ENCODE measurements at regions not wholly inside any gene's neighbourhood (a gene's known extent, or its start where the extent isn't known, plus 50 kb on each side); places are given as distances from the start of the nearest gene placed in this dataset.

DNA sequence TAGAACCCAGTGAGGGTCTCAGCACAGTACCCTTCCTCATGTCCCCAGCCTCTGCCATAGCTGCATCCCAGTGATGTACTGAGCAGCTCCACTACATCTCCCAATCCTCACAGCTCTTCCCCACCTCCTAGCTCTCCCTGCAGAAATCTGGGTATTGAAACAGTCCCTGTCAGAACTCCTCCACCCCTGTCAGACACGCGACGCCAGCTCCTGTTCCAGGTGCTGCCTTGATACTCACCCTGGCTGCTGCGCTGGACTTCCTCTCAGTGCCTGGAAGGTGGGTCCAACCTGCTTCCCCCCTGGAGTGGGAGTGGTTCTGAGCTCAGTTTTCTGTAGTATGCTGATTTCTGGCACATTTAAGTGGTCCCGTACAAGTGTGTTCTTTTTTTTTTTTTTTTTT is 160.9 kb upstream of the SLCO3A1 start:
- FAIRE-seq, result no peak

DNA sequence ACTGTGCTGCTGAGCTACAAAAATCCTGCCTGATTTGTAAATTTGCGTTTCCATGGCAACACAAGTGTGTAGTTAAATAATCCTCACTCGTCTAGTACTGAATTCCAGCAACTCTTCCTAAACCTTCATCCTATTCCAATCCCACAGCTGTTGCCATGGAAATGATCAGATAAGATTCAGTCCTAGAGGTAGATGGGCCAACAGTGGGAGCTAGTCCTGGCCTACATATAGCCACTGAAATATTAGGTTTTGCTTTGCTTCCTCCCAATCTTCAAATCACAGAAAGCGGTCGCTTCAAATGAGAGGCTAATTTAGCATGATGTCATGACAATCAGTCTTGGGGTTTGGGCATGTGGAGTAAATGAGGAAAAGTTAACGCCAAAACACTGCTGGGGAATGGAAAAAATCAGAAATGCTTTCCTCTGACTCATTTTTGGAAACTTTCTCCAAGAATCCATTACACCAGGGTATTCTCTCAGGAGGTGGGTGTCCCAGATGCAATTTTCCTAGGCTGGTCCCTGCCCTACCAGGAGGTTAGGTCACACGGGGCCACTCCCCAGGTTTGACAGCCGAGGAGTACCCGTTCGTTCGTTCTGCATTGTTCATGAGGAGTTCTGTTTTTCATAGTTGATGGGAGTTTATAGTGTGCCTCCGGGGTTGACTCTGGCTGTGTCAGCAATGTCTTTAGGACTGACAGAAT is 159.2 kb upstream of the SLCO3A1 start:
- FAIRE-seq, result no peak

DNA sequence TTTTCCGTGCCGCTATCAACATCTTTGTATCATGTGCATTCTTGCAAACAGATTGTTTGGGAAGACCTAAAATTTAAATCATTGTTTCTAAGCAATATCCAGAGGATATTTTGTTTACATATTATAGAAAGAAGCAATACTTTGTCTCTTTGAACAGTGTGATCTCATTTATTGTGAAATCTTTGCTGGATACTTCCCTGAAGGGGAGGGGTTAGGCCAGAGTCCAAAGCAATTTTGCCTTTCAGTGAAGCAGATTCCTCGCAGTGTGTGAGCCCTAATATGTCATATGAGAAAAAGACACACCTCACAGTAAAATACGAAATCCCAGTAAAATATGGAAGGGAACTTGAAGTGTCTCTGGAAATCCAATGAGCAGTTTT is 158.7 kb upstream of the SLCO3A1 start:
- FAIRE-seq, result no peak

DNA sequence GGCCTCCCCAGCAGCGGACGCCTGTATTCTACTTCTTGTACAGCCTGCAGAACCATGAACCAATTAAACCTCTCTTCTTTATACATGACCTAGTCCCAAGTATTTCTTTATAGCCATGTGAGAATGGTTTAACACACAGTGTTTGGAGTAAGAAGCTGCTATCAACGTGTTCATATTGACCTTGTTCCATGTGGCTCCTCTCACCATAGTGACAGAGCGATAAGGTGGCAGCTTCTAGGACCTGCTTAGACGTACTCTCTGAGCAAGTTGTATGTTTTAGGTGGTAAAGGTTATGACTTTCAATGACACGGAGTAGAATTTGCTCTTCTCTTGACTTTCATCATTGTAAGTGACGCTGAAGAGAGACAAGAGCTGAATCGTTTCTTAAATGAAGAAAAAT is 157.7 kb upstream of the SLCO3A1 start:
- FAIRE-seq, result no peak

DNA sequence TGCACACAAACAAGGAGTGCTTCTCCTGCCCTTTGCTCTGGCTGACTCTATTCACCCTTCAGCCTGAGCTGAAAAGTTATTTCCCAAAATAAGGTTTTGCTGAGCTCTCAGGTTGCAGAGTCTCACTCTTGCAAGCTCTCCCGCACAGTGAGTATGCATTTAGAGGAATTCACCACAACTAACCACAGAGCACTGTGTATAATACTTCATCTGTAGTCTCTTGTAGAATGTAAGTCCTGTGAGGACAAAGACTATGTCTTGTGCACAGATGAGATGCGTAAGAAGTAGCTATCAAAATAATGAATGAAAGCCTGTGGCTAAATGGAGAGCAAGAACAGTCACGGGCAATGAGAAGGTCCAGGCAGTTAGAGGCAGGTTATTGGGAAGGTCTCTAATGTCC is 156.5 kb upstream of the SLCO3A1 start:
- FAIRE-seq, result no peak

DNA sequence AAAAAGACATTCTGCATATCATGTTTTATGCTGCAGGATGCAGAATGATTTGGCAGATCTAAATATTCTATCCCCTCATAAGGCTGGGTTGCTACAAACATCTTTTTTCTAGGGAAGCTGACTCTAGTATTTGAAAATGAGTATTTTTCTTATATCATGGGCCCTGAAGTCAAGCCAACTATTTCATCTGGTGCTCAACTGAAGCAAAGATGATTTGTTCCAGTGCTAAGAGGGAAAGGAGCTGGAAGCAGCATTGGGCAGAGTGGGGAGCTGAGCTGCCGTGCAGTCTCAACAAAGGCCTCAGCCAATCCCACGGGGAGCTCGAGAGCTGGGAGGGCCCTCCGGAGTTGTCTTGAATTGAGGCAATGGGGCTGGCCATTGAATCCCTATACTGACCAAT is 155.3 kb upstream of the SLCO3A1 start:
- no peak for FAIRE-seq

DNA sequence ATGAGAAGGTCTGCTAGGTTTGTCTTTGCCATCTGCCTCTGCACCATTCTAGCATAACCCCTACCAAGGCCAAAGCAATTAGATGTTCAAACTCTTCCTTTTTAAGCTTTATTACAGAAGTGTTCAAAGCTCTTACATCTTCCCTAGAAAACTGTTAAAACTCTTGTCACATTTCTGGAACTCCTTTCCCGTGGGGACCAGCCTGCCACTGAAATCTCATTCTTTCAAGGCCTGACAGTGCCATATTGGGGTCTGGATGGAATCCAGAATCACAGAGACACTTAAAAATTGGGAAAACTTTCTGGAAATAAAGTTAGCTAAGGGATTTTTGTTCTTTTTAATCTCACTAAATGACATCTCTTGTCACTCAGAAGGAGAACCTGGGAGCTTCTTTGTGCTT is 153.8 kb upstream of the SLCO3A1 start:
- FAIRE-seq, result no peak

DNA sequence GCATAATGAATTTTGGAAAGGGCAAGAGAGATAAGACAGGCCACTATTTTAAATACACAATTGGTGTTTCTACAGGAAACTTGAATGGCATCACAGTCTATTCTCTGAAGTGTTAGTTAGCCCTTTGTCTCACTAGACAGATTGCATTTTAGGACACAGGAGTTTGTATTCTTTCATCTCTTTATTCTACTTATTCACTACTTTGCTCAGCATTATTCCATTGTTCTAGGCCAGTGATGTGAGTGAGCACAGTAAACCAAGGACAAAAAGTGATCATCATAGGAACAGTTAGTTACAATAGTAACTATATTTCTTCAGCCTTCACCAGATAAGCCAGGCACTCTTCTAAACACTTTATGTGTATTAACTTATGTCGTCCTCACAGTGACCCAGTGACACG is 150.2 kb upstream of the SLCO3A1 start:
- FAIRE-seq, result no peak

DNA sequence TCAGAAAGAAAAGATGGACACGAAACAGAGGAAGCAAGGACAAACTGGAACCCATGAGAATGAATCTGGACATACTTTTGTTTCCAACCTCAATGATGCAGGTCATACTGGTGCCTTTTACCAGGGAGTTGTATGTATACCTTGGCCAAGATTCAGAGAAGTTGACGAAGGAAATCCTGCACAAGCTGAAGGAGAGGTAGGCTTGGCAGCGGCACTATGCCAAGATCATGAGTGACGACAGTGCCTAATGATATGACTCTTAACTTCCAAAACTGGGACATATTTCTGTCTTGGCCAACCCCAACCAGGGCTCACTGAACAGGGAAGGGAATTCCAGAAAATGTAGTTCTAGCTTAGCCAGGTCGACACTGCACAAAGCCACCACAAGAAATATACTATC is 149.2 kb upstream of the SLCO3A1 start:
- no peak for FAIRE-seq

DNA sequence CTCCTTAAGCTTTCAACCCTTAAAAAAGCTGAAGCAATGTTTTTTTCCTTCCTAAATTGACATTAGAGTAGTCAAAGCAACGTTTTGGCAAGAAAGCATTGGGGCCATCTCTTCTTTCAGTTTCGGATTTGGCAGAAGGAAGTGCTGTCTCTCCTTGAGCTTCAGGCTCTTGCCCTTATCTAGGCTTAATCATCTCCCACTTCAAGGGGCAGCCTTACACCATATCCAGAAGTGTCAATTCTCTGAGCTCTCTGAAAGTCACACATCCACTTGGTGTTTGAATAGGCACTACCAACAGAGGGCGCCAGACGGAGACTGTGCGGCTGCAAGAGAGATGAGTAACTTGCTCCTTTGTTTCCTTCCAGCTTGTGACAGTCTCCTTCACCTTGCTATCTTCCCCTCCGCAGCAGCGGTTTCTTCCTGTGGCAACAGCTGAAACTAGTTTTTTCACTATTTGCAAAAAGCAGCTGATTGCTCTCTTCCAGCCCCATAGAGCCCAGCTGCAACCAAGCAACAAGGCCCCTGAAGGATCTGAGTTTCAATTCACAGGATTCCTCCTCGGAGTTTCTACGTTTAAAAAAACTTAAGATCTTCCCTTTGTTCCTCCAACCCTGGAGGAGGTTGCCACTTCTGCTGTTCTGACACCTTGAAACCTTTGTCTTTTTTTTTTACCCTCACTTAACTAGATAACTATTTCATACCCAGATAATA is 147.0 kb upstream of the SLCO3A1 start:
- FAIRE-seq, result no peak

DNA sequence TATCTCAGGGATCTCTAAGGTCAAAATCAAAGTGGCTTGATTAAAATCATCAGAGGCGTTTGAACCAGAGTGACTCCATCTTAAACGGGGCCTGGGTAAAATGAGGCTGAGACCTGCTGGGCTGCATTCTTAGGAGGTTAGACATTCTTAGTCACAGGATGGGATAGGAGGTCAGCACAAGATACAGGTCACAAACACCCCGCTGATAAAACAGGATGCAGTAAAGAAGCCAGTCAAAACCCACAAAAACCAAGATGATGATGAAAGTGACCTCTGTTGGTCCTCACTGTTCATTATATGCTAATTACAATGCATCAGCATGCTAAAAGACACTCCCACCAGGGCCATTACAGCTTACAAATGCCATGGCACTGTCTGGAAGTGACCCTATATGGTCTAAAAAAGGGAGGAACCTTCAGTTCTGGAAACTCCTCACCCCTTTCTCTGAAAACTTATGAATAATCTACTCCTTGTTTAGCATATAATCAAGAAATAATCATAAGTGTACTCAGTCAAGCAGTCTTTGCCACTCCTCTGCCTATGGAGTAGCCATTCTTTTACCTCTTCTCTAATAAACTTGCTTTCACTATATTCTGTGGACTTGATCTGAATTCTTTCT is 143.3 kb upstream of the SLCO3A1 start:
- FAIRE-seq, result no peak

DNA sequence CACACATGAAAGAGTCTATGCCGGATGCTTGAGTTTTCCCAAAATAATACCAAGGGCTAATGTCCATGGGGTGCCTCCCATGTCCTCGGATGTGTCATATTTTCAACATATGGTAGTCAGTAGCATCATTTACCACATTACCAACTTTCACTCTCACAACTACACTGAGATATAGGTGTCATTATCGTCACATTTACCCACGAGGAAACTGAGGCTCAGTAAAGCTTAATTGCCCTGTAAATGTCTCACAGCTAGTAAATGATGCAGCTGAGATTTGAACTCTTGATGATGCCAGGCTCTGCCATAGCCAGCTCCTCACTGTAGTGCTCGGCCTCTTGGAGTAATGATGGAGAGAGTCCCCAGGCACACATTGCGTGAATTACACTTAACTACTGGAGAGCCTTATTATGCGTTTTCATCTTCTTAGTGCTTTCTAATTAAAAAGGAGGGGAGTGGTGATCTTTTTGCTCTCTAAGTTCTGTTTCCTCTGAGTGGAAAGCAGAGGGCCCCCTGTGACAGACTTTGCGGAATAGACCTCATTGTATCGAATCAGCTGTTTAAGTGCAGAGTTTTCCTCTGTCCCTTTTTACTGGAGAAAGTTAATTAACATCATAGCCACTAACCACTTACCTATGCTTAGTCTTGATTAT is 142.0 kb upstream of the SLCO3A1 start:
- FAIRE-seq, result no peak

DNA sequence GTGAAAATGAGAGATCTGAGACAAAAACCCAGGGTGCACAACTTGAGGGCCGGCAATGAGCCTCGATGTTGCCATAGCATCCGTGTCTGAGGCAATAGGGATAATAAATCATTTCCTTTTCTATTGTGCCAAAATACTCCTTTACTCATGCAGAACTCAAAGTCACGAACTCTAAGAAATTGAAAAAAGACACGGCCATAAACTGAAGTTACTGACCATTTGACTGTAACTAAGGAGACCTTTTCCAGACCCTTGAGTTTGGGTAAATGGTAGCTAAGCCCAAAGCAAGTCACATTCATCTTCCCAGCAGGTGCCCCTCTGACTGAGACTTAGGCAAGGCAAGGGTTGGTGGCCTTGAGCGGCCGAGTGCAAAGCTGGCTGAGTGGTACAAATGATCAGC is 141.2 kb upstream of the SLCO3A1 start:
- FAIRE-seq, result no peak

DNA sequence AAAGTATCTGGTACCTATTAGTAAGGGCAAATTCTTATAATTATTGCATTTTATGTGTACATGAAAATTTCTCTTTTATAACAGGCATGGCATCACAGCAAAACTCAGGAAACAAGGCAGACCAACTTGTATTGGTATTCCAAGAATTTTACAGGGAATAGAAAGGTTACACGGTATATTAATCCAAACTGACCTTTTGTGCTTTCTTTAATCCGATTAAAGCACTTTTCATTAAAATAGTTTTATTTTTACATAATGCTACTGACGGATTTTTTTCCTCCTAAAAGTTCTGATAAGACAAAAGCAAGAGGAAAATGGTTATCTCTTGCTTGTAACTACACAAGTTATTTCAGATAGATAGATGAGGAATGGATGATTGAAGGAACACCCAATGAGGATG is 137.0 kb upstream of the SLCO3A1 start:
- no peak for FAIRE-seq

DNA sequence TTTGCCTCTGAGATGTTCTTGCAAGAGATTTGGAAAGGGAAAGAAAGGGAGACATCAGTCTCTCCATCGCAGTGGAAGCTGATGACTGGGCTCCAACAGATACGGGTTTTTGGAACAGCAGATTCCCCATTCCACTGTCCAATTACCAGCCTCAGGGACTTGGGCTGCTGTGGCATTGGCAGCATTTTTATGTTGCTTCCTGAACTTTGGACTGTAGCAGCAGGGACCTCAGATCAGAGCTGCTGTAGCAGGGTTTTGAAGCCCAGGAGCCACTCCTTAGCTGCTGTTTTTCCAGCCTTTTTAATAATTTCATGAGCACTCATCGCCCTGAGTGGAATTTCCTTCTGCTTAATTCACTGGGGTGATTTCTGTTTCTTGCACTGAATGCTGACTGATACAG is 135.7 kb upstream of the SLCO3A1 start:
- no peak for FAIRE-seq

DNA sequence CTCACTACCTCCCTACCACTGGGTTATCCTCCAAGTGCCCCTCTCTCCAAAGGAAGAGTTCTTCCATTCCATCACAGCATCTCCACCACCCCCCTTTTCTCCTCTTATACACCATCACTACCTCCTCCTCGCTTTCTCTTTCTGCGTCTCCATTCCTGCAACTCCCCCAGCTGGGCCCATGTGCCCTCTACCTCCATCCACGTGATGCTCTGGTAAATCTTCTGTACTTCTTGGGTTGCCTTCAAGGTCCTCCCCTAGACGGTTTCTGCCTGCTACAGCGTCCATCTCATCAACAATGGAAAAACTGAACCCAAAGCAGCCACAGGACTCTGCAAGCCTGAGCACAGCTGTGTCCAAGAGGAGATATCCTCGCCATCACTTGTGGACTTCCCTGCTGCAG is 129.5 kb upstream of the SLCO3A1 start:
- FAIRE-seq, result no peak

DNA sequence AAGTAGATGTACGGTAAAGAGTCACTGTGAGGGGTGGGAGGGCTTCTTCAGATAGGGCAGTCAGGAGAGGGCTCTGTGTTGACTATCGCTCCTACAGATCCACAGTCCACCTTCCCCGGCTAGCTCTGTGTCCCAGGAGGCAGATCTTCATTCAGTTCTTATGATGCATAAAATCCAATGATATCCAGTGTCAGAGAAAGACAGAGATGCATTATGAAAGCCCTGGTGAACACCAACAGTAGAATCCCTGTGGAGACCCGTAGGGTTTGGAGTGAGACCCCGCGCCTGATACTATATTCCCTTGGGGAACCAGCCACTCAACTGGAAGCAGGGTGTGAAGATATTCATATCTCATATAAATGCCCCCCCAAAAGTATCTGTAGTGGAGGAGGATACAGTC is 119.8 kb upstream of the SLCO3A1 start:
- FAIRE-seq, result no peak

DNA sequence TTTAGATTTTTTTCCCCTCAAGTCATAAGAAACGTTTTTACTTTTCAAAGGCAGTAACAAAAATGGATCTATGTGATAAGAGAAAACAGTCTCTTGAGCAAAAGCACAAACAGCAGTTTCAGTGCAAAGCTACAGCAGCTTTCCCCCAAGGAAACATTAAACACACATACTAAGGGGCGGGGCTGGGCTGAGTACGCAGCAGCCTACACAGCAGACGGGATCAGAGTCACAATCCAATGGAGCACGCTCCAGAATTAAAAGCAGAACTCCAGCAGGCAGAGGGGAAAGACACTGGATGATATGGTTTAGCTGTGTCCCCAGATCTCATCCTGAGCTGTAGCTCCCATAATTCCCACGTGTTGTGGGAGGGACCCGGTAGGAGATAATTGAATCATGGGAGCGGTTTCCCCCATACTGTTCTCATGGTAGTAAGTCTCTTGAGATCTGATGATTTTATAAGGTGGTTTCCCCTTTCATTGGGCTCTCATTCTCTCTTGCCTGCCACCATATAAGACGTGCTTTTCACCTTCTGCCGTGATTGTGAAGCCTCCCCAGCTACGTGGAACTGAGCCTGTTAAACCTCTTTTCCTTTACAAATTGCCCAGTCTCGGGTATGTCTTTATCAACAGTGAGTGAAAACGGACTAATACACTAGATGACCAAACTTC is 116.2 kb upstream of the SLCO3A1 start:
- FAIRE-seq, result no peak

DNA sequence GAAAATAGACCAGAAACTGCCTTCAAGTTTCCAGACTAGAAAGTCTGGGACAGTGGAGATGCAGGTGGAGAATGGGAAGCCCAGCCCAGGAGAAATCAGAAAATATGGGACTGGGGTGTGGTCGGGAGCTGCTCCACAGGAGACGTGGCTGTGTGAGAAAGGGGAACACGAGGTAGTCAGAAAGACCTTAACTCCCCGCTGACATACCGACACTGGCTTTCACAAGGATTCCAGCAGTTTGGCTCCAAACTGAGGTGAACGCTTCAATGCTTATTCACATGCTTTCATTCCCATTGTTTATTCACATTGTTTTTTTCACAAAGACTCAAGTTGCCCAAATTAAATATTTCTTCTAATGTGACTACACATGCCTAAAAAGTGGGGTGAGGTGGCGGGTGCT is 111.5 kb upstream of the SLCO3A1 start:
- no peak for FAIRE-seq

DNA sequence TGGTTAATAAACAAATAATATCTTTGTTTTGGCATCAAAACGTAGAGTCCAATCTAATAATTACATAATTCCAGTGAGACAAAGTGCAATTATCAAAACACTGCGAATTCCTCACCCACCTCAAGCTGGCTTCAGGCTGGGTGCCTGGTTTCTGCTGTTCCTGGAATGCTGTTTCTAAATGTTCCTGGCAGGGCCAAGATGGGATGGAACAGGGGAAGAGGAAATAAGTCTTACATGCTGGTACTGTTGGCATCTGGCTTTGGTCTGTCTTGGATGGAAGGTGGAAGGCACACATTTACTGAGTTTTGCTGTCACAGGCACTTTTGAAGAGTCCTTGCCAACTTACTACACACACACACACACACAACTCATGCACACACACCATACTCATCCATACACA is 101.9 kb upstream of the SLCO3A1 start:
- FAIRE-seq, result no peak

DNA sequence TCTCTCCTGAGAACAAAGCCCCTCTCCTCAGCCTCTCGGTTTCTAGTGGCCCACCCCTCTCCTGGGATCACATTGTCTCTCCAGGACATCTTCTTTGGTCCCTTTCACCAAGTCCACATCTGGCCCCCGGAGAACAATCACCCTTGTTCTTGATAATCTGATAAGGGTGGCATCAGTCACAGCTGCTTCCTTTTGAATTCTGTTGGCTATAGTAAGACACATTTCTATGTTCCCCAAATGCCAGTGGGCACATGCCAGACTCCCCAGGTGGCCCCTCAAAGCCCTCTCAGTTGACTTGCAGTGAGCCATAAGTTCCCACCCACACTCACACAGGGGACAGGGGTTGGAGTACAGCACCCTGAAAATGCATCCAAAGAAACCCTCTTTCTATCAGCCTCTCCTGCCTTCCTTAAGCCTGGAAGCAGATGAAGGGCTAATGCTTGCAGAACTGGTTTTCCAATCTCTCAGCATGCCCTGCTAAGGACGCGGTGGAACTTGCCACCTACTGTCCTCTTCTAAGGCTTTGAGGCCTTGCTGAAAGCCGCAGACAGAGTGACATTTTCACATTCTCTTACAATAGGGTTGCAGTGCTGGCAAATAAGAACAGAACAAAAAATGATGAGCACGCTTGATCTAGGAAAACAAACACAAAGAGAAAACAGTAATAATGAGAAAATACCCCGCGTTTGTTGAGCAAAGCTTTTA is 101.3 kb upstream of the SLCO3A1 start:
- no peak for FAIRE-seq

DNA sequence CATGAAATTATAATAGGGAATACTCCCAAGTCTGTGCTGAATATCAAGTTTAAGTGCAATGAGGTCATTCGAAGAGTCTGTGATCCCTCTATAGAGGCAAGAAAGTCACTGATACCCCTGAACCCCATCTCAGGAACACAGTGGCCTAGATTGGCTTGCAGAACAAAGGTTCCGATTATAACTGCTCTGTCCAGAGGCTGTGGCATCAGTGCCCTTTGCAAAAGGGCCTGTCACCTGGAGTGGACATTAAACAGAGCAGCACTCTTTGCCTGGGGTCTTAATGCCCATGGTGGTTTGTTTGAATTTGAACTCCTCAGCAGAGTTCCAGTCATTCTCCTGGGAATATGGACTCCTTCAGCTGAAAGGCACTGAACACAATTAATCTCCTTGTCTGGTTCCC is 93.9 kb upstream of the SLCO3A1 start:
- FAIRE-seq, result no peak

DNA sequence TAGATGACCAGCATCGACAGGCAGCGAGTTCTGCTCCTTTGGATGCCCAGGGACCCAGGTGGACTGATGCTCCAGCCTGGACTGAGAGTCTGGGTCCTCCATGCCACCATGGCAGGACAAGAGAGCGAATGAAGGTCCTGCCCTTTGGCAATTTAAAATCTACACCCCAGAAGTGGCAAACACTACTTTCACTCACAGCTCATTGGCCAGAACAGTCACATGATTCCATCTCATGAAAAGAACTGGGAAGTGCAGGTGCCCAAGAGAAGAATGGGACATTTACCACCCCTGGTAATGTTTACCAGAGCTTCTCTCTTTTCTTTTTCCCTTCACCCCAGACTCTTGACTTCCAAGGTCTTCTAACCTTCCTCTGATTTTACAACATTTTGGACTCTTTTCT is 87.8 kb upstream of the SLCO3A1 start:
- no peak for FAIRE-seq

Data from TTC549 (cell line).